ENCODE measurements at regions not wholly inside any gene's neighbourhood (a gene's known extent, or its start where the extent isn't known, plus 50 kb on each side); places are given as distances from the start of the nearest gene placed in this dataset.

DNA sequence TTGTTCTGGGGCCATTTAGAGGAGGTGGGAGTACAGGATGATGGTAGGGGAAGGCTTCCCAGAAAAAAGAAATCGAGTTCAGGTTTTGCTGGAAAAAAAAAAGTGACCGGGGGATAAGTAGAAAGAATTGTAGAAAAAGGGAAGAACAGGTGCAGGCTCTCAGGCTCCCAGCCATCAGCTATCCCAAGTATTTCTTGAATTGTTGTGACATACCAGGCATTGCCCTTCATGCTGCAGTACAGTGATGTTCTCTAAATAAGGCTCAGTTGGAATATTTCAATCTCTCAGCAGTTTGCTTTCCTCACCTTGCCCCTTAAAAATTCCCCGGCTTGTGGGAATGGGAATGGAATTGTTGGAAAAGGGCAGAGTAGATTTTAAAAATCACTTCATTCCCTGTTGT is 82.5 kb upstream of the RGMA start:
- DNase-seq: no peak

GRCh38 chr15:93170329-93170728 is 81.3 kb upstream of the RGMA start:
- DNase-seq: no peak

DNA sequence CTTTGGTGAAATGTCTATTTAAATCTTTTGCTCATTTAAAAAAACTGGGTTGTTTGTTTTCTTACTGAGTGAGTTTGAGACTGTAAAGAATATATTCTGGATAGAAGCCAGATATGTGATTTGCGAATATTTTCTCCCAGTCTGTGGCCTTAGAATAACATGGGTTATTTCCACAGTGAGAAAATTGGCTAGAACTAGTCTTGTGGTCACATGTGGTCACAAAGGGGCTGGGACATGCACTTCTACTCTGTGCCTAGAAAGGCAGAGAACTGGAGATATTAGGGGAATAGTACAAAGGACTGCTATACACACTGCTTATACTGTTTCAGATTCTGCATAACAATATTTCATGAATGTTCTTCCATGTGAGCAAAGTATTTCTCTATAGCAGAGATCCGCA is 79.9 kb upstream of the RGMA start:
- DNase-seq: no peak

DNA sequence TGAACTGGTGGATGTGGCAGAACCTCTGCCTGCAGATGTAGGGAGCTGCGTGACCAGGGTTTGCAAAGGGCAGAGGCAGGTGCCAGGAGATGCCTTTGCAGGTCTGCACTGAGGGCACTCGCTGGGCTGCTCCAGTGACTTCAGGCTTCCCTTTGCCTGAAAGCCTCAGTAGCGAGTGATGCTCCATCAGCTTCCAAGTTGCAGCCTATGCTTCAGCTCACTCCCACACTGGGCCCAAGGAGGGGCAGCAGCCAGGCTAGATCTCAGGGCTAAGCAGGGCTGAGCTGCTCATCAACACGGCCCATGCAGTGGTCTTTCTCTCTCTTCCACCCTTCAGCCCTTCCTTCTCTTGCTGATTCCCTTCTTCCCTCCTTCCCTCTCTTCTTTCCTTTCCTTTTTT is 78.3 kb upstream of the RGMA start:
- no peak for DNase-seq

- no peak for DNase-seq
These were observed 77.7 kb upstream of the RGMA start for GRCh38 chr15:93166675-93167074.

DNA sequence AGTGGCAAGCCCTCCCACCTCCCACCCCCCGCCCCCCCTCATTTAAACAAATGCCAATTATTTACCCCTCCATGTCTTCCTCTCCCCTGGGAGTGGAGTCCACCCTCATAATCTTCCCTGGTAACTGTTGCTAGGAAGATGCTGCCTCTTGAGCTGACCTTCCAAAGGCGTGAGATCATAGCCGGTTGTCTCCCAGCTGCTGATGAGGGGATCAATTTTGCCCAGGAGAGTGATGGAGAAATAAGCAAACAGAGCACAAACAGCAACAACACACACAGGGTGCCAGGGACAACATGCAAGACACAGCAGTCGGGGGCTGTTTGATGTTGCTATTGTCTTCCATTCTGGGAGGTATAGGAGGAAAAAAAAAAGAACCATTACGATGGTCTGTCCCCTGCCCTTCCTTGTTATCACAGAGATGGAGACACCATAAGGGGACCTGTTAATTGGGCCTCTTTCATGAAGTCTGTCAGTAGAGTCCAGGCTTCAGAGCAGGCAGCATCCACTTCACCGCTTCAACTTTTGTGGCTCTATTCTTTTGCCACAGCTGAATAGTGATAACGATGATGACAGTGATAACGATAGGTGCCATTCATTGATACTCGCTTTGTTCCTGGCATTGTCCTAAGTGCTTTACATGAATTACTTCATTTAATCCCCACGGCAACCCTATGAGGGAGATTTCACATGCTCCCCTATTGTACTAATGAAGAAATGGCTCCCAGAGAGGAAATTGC is 76.9 kb upstream of the RGMA start:
- no peak for DNase-seq

DNA sequence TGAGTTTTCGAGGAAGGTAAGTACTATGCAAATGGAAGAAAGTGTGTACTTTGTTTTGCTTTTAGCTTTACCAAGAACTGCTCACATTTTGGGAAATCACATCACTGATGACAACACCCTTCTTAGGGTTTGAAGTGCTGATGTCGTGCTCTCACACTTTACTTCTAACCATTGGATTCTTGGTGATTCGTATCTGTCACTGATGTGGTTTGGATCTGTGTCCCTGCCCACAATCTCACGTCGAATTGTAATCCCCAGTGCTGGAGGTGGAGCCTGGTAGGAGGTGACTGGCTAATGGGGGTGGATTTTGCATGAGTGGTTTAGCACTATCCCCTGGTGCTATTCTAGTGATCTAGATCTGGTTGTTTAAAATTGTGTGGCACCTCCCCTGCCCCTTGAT is 75.4 kb upstream of the RGMA start:
- DNase-seq: peak; percentile 22

- DNase-seq: no peak
These were observed 73.5 kb upstream of the RGMA start for GRCh38 chr15:93162560-93162959.

GRCh38 chr15:93159930-93160329 is 70.9 kb upstream of the RGMA start:
- no peak for DNase-seq

DNA sequence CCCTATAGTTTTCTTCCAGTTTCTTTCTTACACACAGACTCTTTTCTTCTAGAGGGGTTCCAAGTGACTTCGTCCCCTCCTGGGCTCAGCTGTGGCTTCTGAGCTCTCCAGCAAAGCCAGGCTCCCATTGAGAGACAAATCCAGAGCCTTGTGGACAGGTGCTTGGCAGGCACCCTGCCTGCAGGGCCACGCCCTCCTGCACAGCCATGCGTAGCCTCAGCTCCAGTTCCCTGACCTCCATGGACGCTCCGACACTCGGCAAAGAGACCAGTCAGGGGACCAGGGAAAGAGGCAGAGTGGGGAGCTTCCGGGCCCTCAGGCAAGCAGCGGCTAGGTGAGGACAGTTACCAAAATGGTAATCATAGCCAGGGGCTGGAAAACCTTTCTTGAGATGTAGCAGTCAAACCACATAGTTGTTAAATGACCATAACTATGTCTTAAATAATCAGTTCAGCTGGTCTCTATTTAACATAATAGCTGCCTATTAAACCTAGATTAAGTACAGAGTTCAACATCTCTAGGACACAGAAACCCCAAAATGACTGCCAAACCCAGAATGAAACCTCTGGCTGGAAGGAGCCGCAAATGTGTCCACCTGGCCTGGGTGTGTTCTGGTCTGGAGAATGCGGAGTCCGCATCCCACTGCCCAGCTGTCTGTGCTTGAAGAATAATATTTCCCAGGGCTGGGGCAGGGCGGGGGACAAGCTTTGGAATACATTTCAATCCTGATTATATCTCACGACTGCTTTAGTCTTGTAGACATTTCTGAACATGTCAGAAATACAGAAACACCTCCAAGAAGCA is 69.3 kb upstream of the RGMA start:
- DNase-seq: no peak

- no peak for DNase-seq
These were observed 65.7 kb upstream of the RGMA start for GRCh38 chr15:93154666-93155065.

- no peak for DNase-seq
These were observed 63.9 kb upstream of the RGMA start for GRCh38 chr15:93152951-93153350.

- no peak for DNase-seq
These were observed 63.3 kb upstream of the RGMA start for GRCh38 chr15:93152360-93152759.

DNA sequence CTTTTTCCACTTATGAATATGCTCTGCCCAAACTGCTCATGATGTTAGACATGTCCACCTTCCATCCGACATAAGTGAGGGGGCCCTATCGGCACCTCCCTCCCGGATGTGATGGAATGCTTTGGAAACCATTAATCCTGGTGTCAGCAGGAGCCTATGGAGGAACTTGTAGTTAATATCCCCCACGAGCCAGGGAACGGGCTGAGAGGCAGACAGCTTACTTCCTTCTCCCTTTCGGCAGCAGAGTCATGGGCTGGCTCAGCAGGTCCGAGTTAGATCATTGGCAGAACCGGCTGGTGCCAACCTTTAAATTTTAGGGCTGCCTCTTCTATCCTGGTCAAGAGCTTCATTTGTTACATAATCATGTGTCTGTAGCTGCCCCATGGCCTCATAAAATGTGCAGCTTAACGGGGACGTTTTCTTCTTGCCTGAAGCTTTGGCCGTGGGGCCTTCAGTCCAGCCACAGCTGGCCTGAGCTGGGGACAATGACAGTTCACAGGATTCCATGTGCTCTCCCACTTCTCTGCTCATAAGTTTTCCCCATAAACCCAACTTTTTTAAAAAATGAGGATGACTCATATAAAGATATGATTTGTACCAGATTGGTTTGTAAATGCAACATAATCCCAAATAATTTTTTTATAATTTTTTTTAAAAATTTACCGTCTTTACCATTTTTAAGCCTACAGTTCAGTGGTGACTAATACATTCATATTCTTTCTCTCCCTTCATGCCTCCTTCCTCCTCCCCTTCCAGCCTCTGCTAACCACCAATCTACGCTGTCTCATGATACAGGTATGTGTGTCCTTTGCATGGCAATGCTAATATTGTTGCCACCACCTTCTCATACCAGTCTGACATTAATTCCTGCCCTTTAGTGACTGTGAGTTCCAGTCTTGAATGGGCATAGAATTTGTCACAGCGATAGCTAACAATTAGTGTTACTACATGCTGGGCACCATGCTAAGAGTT is 62.2 kb upstream of the RGMA start:
- peak; percentile 46 for DNase-seq

- DNase-seq: no peak
These were observed 57.6 kb upstream of the RGMA start for GRCh38 chr15:93146601-93147000.

DNA sequence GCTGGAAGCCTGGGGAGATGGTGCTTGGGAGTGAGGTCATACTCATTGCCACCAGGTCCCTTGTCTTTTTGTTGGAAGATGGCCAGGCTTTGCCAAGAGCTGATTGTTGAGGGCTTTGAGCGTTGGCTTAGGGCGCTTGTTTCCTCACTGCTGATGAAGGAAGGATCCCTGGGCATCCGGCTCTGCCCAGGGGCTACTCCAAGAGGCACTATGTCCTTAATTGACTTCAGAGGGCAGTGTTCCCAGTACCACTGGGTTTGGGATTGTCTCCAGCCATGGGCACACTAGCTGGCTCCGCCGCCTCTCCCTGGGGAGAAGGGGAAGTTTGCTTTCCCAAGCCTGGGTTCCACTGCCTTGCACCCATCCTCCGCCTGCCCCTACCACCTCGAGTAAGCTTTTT is 57.2 kb upstream of the RGMA start:
- DNase-seq: no peak

DNA sequence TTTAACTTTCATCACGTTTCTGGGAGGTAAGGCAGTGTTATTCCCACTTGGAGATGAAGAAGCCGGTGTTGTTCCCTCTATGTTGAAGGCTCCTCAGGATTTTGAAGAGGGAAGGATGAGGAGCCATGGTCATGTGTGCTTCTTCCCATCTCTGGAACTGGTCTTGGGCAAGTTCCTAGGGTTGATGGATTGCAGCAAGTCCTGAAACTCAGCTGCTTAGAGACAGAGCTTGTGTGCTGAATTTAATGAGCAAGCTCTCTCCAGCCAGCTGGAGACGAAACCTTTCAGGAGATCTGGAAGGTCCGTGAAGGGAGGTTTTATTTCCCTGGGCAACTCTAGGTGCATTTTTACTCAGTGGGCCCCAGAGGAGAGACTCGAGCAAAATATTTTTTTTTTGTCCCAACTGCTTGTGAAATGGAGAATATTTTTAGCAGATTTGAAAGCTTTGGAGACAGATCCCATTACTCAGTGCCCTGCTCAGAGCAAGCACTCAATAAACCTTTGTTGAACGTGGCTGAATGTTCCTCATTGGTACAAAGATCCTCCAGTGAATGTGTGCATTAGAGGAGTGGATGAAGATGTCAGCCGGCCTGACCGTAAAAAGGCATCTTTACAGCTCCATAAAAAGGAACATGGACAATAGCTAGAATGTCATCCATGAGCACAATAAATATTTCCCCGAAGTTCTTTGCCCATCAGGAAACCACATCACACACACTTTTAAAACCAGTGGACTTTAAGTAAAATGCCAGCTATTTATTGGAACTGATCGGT is 55.6 kb upstream of the RGMA start:
- DNase-seq: no peak

DNA sequence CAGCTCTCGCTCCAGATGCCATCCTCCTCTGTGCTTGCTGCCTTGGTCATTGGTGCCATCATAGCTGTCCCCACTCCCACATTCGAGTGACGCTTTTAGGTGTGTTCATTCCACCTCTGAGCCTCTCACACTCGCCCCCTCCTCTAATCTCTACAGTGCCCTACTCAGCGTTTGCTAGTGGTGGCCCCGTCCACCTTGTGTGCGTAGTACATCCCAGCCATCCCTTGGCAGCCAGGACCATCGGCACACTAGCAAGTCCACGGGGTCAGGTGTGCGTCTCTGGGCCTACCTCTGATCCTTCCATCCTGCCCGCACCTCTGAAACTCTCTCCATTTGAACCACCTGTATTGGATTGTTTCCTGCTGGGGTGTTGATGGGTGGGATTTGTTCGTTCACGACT is 54.2 kb upstream of the RGMA start:
- DNase-seq: no peak

DNA sequence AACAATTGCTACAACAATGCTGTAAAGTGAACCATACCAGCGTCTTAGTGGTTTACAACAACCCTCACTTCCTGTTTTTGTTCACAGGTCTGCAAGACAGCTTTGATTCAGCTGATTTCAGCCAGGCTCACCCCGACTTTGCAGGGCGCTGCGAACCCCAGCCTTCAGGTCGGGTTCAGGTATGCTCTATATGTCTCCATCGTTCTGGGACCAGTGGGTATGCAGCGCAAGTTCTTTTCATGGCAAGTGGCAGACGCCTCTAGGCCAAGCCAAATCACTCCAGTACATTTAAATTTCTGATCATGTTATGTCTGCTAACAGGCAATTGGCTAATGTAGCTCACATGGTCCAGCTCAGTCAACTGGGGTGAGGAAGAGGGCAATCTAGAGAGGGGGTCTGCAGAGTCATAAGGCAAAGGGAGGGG is 52.4 kb upstream of the RGMA start:
- DNase-seq: peak; percentile 22

DNA sequence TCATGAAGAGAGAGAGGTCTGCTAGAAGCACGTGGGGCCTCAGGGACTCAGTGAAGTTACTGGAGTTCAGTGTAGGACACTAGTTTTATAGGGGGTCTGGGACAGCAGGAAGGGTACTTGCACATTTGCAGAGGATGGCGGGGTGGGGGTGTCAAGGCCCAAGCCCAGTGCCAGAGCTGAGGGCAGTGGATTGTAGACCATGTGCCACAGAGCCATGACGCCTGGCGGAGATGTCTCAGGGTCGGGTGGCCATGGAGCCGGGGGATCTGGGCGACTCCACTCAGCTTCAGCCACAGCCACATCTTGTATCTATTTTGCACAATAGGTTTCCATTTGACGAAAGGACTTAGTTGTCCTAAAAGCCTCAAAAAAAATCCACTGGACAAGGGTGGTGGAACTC is 50.4 kb upstream of the RGMA start:
- no peak for DNase-seq

DNA sequence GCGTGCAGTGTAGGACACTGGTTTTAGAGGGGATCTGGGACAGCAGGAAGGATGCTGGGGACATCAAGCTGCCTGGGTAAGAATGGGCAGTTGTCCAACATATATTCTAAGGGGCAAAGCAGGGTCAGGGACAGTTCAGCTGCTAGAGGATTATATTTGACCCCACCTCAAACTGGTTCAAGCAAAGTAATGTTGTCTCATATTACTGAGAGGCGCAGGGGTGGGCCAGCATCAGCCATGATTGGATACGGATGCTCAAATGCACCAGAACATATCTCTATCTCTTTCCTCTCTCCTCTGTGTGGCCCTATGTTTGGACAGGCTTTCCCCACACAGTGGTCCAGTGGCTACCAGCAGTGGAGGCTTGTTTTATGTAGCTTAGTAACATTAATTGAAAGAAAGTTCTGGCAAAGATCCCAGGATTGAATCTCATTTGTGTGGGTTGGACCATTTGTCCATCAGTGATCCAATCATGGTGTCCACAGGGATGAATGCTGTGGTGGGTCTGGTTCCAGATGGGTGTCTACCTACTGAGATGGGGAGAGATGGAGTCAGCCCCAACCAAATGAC is 49.8 kb upstream of the RGMA start:
- DNase-seq: no peak
